ENCODE measurements at regions not wholly inside any gene's neighbourhood (a gene's known extent, or its start where the extent isn't known, plus 50 kb on each side); places are given as distances from the start of the nearest gene placed in this dataset.

DNA sequence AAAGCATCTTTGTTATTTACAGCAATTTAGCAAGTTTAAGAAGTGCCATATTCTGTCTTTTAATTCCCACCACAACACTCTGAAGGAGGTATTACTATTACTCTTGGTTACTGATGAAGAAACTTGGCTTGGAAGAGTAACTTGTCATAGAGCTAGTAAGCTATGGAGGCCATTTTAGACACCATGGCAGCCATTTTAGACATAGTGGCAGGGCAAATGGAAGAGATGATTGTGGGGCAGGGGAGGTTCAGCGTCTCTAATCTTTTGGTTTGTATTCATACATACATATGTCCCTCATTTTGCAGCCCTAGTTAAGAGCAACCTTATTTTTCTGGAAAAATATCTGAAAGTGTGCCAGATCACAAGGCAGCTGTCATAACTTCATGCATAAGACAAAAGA lies 82.6 kb upstream of the SOX1 start:
- TF ChIP-seq SIN3A (IDR thresholded peaks at IDR 0.05; ENCODE audit: borderline replicate concordance, insufficient read depth, low read depth, low read length) (no peak), TCF7L2 (IDR thresholded peaks at IDR 0.05; ENCODE audit: low read depth, low read length) (no peak), POLR2AphosphoS5 (IDR thresholded peaks at IDR 0.05; ENCODE audit: low read depth, low read length) (no peak)
- TF ChIP-seq, protein P1, sequence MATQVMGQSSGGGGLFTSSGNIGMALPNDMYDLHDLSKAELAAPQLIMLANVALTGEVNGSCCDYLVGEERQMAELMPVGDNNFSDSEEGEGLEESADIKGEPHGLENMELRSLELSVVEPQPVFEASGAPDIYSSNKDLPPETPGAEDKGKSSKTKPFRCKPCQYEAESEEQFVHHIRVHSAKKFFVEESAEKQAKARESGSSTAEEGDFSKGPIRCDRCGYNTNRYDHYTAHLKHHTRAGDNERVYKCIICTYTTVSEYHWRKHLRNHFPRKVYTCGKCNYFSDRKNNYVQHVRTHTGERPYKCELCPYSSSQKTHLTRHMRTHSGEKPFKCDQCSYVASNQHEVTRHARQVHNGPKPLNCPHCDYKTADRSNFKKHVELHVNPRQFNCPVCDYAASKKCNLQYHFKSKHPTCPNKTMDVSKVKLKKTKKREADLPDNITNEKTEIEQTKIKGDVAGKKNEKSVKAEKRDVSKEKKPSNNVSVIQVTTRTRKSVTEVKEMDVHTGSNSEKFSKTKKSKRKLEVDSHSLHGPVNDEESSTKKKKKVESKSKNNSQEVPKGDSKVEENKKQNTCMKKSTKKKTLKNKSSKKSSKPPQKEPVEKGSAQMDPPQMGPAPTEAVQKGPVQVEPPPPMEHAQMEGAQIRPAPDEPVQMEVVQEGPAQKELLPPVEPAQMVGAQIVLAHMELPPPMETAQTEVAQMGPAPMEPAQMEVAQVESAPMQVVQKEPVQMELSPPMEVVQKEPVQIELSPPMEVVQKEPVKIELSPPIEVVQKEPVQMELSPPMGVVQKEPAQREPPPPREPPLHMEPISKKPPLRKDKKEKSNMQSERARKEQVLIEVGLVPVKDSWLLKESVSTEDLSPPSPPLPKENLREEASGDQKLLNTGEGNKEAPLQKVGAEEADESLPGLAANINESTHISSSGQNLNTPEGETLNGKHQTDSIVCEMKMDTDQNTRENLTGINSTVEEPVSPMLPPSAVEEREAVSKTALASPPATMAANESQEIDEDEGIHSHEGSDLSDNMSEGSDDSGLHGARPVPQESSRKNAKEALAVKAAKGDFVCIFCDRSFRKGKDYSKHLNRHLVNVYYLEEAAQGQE (IDR thresholded peaks at IDR 0.05; ENCODE audit: insufficient read depth in 1 of 2, low read depth in 2 of 2, low read length in 1 of 2) = no peak
- TF ChIP-seq, protein P2, sequence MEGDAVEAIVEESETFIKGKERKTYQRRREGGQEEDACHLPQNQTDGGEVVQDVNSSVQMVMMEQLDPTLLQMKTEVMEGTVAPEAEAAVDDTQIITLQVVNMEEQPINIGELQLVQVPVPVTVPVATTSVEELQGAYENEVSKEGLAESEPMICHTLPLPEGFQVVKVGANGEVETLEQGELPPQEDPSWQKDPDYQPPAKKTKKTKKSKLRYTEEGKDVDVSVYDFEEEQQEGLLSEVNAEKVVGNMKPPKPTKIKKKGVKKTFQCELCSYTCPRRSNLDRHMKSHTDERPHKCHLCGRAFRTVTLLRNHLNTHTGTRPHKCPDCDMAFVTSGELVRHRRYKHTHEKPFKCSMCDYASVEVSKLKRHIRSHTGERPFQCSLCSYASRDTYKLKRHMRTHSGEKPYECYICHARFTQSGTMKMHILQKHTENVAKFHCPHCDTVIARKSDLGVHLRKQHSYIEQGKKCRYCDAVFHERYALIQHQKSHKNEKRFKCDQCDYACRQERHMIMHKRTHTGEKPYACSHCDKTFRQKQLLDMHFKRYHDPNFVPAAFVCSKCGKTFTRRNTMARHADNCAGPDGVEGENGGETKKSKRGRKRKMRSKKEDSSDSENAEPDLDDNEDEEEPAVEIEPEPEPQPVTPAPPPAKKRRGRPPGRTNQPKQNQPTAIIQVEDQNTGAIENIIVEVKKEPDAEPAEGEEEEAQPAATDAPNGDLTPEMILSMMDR (IDR thresholded peaks at IDR 0.05) = no peak
- ATAC-seq (no peak), DNase-seq (ENCODE audit: low read depth, low spot score) (no peak)
- Histone ChIP-seq H3K4me3 (ENCODE audit: low read depth in 2 of 2, low read length in 2 of 2) (no peak overlapping the region), H3K4me1 (ENCODE audit: control insufficient read depth, insufficient read depth, low read length) (no peaks in the 10 kb centered on the region), H3K36me3 (ENCODE audit: control insufficient read depth, insufficient read depth, low read length) (no peaks in the 10 kb centered on the region), H3K9me3 (ENCODE audit: control insufficient read depth, insufficient read depth, low read depth, low read length) (no peaks in the 10 kb centered on the region), H3K27ac (ENCODE audit: low read length) (no peak overlapping the region), H3K27me3 (ENCODE audit: control insufficient read depth, insufficient read depth, low read length) (no peaks in the 10 kb centered on the region; the same call in 1 of the 2 replicates)
- no TSS peak for BruUV-seq (replicated peaks)
- CTCF ChIA-PET = no interaction called here
- in situ Hi-C loops (cut with HindIII; ENCODE audit: low pct_unique_long_range_greater_than_20kb, low sequenced_read_pairs) = no loop called here
- POLR2A ChIA-PET = no interaction called here
- intact Hi-C loops (cut with micrococcal nuclease; ENCODE audit: unreplicated experiment) = no loop called here

DNA sequence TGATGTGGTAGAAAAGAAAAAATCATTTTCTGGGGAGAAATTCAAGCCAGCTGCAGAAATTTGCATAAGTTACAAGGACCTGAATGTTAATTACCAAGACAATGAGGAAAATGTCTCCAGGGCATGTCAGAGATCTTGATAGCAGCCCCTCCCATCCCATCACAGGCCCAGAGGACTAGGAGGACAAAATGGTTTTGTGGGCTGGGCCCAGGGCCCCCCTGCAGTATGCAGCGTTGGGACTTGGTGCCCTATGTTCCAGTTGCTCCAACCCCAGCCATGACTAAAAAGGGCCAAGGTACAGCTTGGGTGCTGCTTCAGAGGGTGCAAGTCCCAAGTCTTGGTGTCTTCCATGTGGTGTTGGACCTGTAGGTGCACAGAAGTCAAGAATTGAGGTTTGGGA lies 76.6 kb upstream of the SOX1 start:
- in situ Hi-C loops (cut with HindIII; ENCODE audit: low pct_unique_long_range_greater_than_20kb, low sequenced_read_pairs) = no loop called here
- TF ChIP-seq TCF7L2 (IDR thresholded peaks at IDR 0.05; ENCODE audit: low read depth, low read length) = no peak
- no peak for TF ChIP-seq SIN3A (IDR thresholded peaks at IDR 0.05; ENCODE audit: borderline replicate concordance, insufficient read depth, low read depth, low read length)
- TF ChIP-seq POLR2AphosphoS5 (IDR thresholded peaks at IDR 0.05; ENCODE audit: low read depth, low read length) = no peak
- TF ChIP-seq, protein P1 (IDR thresholded peaks at IDR 0.05; ENCODE audit: insufficient read depth in 1 of 2, low read depth in 2 of 2, low read length in 1 of 2) = no peak
- TF ChIP-seq, protein P2 (IDR thresholded peaks at IDR 0.05) = no peak
- CTCF ChIA-PET = no interaction called here
- Histone ChIP-seq H3K36me3 (ENCODE audit: control insufficient read depth, insufficient read depth, low read length) (no peaks in the 10 kb centered on the region), H3K27ac (ENCODE audit: low read length) (no peak overlapping the region), H3K27me3 (ENCODE audit: control insufficient read depth, insufficient read depth, low read length) (no peaks in the 10 kb centered on the region), H3K4me1 (ENCODE audit: control insufficient read depth, insufficient read depth, low read length) (no peaks in the 10 kb centered on the region), H3K9me3 (ENCODE audit: control insufficient read depth, insufficient read depth, low read depth, low read length) (no peaks in the 10 kb centered on the region), H3K4me3 (ENCODE audit: low read depth in 2 of 2, low read length in 2 of 2) (no peak overlapping the region)
- ATAC-seq (no peak), DNase-seq (ENCODE audit: low read depth, low spot score) (no peak)
- POLR2A ChIA-PET = no interaction called here
- intact Hi-C loops (cut with micrococcal nuclease; ENCODE audit: unreplicated experiment) = no loop called here
- no TSS peak for BruUV-seq (replicated peaks)
